Transverse colon (tissue), 3 donors: ENCODE measurements at regions not wholly inside any gene's neighbourhood (a gene's known extent, or its start where the extent isn't known, plus 50 kb on each side); places are given as distances from the start of the nearest gene placed in this dataset.

Experiments used
- POLR2A ChIP-seq: fragments of 450-650 bp; IDR thresholded peaks from one replicate; pipeline ENCODE4 v1.6.1; 2016; ENCODE audit warnings: antibody characterized with exemption, mild to moderate bottlenecking, moderate library complexity
- TF ChIP-seq, protein P1 (sequence below), 5 experiments: fragments of 200-600 bp in 3 of 5; fragments of 450-650 bp in 2 of 5; sonication (generic) in 3 of 5; IDR thresholded peaks; 1 replicate in 2 of 5; 2 replicates in 3 of 5; pipeline ENCODE4 v1.5.1; 2016 to 2017; ENCODE audit warnings: antibody characterized with exemption in 5 of 5, inconsistent platforms in 3 of 5, mild to moderate bottlenecking in 2 of 5, moderate library complexity in 1 of 5

DNA sequence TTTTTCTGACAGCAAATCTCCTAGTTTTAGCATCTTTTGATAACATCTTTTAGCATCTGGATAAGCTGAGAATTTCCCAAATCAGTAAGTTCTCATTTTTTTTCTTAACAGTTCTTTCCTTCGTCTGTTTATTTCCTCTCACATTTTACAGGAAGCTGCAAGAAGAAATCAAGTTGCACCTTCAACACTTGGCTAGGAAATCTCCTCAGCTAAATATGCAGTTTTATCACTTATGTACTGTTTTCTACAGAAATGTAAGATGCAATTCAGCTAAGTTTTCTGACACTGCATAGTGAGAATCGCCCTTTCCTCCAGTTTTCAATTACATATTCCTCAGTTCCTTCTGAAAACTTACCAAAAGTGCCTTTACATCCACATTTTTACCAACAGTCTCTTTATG lies 59.0 kb upstream of the MSX2 start:
- no peak for TF ChIP-seq POLR2A
- TF ChIP-seq, protein P1, sequence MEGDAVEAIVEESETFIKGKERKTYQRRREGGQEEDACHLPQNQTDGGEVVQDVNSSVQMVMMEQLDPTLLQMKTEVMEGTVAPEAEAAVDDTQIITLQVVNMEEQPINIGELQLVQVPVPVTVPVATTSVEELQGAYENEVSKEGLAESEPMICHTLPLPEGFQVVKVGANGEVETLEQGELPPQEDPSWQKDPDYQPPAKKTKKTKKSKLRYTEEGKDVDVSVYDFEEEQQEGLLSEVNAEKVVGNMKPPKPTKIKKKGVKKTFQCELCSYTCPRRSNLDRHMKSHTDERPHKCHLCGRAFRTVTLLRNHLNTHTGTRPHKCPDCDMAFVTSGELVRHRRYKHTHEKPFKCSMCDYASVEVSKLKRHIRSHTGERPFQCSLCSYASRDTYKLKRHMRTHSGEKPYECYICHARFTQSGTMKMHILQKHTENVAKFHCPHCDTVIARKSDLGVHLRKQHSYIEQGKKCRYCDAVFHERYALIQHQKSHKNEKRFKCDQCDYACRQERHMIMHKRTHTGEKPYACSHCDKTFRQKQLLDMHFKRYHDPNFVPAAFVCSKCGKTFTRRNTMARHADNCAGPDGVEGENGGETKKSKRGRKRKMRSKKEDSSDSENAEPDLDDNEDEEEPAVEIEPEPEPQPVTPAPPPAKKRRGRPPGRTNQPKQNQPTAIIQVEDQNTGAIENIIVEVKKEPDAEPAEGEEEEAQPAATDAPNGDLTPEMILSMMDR (IDR thresholded peaks at IDR 0.05) = no peak
